Trophoblast cell (in vitro differentiated cells and primary cell): ENCODE measurements at regions not wholly inside any gene's neighbourhood (a gene's known extent, or its start where the extent isn't known, plus 50 kb on each side); places are given as distances from the start of the nearest gene placed in this dataset.
A peak's percentile ranks its signal among the peaks of the same experiment; 100 is the strongest.

Source experiments
- DNase-seq, 2 donors: peaks; one replicate each; pipeline ENCODE4 v3.0.0-alpha.2; 2016
- H2AFZ ChIP-seq: 2 replicates; pipeline ENCODE4 v1.6.1; 2013; ENCODE audit warnings: low read length, moderate library complexity, mild to moderate bottlenecking; ENCODE audit not compliant: insufficient read depth, poor library complexity
- H2AK5ac ChIP-seq: 2 replicates; pipeline ENCODE4 v1.6.1; 2013; ENCODE audit warnings: mild to moderate bottlenecking, low read length
- H2BK120ac ChIP-seq: 2 replicates; pipeline ENCODE4 v1.6.1; 2013; ENCODE audit warnings: low read length, mild to moderate bottlenecking, moderate library complexity; ENCODE audit not compliant: insufficient read depth, poor library complexity
- H2BK12ac ChIP-seq: 2 replicates; pipeline ENCODE4 v1.6.1; 2013; ENCODE audit warnings: mild to moderate bottlenecking, low read length, moderate library complexity
- H2BK5ac ChIP-seq: 2 replicates; pipeline ENCODE4 v1.6.1; 2013; ENCODE audit warnings: low read length, low read depth, moderate library complexity, mild to moderate bottlenecking; ENCODE audit not compliant: poor library complexity
- H3K14ac ChIP-seq: 2 replicates; pipeline ENCODE4 v1.6.1; 2013; ENCODE audit warnings: mild to moderate bottlenecking, low read length
- H3K18ac ChIP-seq: 2 replicates; pipeline ENCODE4 v1.6.1; 2013; ENCODE audit warnings: mild to moderate bottlenecking, low read length
- H3K23ac ChIP-seq: 2 replicates; pipeline ENCODE4 v1.6.1; 2013; ENCODE audit warnings: low read length
- H3K27ac ChIP-seq: 2 replicates; pipeline ENCODE4 v1.5.1; 2013; ENCODE audit warnings: low read depth, mild to moderate bottlenecking, inconsistent platforms, low read length, moderate library complexity
- H3K27me3 ChIP-seq: 2 replicates; pipeline ENCODE4 v1.6.1; 2013; ENCODE audit warnings: inconsistent platforms, mild to moderate bottlenecking, low read length, moderate library complexity; ENCODE audit not compliant: insufficient read depth
- H3K36me3 ChIP-seq, 2 experiments: 1 replicate in 1 of 2; 2 replicates in 1 of 2; pipeline ENCODE4 v1.6.1; 2013; ENCODE audit warnings: low read length in 2 of 2, mild to moderate bottlenecking in 2 of 2, moderate library complexity in 1 of 2; ENCODE audit not compliant: insufficient read depth in 2 of 2, control insufficient read depth in 1 of 2
- H3K4ac ChIP-seq: 2 replicates; pipeline ENCODE4 v1.6.1; 2013; ENCODE audit warnings: low read depth, mild to moderate bottlenecking, low read length, moderate library complexity
- H3K4me1 ChIP-seq, 2 experiments: 1 replicate in 1 of 2; 2 replicates in 1 of 2; pipeline ENCODE4 v1.6.1; 2013; ENCODE audit warnings: low read length in 2 of 2, mild to moderate bottlenecking in 2 of 2, moderate library complexity in 1 of 2; ENCODE audit not compliant: insufficient read depth in 2 of 2, control insufficient read depth in 1 of 2
- H3K4me2 ChIP-seq: 2 replicates; pipeline ENCODE4 v1.6.1; 2013; ENCODE audit warnings: inconsistent platforms, mild to moderate bottlenecking, low read length, moderate library complexity
- H3K4me3 ChIP-seq: 2 replicates; pipeline ENCODE4 v1.5.1; 2013; ENCODE audit warnings: mild to moderate bottlenecking, low read depth, low read length, inconsistent platforms
- H3K79me1 ChIP-seq: one replicate; pipeline ENCODE4 v1.6.1; 2013; ENCODE audit warnings: low read length
- H3K79me2 ChIP-seq: 2 replicates; pipeline ENCODE4 v1.6.1; 2013; ENCODE audit warnings: low read length, mild to moderate bottlenecking; ENCODE audit not compliant: control insufficient read depth, insufficient read depth, poor library complexity
- H3K9ac ChIP-seq: 2 replicates; pipeline ENCODE4 v1.6.1; 2013; ENCODE audit warnings: mild to moderate bottlenecking, low read length
- H3K9me3 ChIP-seq: 2 replicates; pipeline ENCODE4 v1.6.1; 2013; ENCODE audit warnings: low read depth, mild to moderate bottlenecking, control low read depth, inconsistent platforms, low read length; ENCODE audit not compliant: insufficient read depth
- H4K12ac ChIP-seq: 2 replicates; pipeline ENCODE4 v1.6.1; 2013; ENCODE audit warnings: low read depth, mild to moderate bottlenecking, low read length, moderate library complexity
- H4K8ac ChIP-seq: 2 replicates; pipeline ENCODE4 v1.6.1; 2013; ENCODE audit warnings: low read depth, mild to moderate bottlenecking, low read length, moderate library complexity
- H4K91ac ChIP-seq: one replicate; pipeline ENCODE4 v1.6.1; 2013; ENCODE audit warnings: low read depth, mild to moderate bottlenecking, low read length, moderate library complexity
- WGBS: extraction: QIAGEN DNeasy Blood & Tissue Kit; methylation state at CpG from one replicate; pipeline ENCODE4 v1.1.7; 2013; ENCODE audit warnings: missing lambda C conversion rate; ENCODE audit not compliant: insufficient read length, insufficient coverage; ENCODE audit errors: extremely low coverage; 5-methylcytosine and 5-hydroxymethylcytosine counted together

DNA sequence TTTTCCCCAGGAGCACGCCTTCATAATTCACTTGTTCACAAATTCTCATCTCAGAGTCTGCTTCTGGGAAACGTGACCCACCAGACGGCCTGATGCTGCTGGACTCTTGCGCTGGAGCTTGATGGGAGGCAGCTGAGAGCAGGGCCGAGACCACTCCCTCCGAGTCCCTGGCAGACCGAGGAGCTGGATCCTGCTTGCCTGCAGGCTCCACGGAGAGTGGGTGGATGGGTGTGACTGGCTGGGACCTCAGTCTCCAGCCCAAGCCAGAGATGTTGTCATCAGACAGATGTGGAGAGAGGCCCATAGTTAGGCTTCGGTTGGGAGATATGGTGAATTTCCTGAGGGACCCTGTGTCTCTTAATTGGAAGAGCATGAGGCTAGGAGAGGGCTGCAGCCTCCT, 76.4 kb downstream of the TSN start:
- no peak overlapping the region for H4K91ac ChIP-seq
- H3K27me3 ChIP-seq: no peaks in the 10 kb centered on the region
- DNase-seq: no peak
- H2BK5ac ChIP-seq: no peak overlapping the region
- H2BK12ac ChIP-seq: no peak overlapping the region
- H3K79me1 ChIP-seq: no peaks in the 10 kb centered on the region
- H2AFZ ChIP-seq: no peak overlapping the region
- no peak overlapping the region for H2BK120ac ChIP-seq
- H3K23ac ChIP-seq: no peak overlapping the region
- no peaks in the 10 kb centered on the region for H3K36me3 ChIP-seq
- no peak overlapping the region for H3K18ac ChIP-seq
- no peak overlapping the region for H3K4me2 ChIP-seq
- no peak overlapping the region for H3K4ac ChIP-seq
- no peak overlapping the region for H3K14ac ChIP-seq
- H3K4me1 ChIP-seq: no peaks in the 10 kb centered on the region
- no peaks in the 10 kb centered on the region for H3K9me3 ChIP-seq
- no peak overlapping the region for H3K4me3 ChIP-seq
- H3K27ac ChIP-seq: no peak overlapping the region
- peak overlapping the region; percentile 14 for H3K9ac ChIP-seq
- H4K12ac ChIP-seq: no peak overlapping the region
- no peak overlapping the region for H4K8ac ChIP-seq
- WGBS: no CpG with 5 or more reads among the region's 9 CpGs
- no peak overlapping the region for H2AK5ac ChIP-seq
- H3K79me2 ChIP-seq: no peaks in the 10 kb centered on the region

DNA sequence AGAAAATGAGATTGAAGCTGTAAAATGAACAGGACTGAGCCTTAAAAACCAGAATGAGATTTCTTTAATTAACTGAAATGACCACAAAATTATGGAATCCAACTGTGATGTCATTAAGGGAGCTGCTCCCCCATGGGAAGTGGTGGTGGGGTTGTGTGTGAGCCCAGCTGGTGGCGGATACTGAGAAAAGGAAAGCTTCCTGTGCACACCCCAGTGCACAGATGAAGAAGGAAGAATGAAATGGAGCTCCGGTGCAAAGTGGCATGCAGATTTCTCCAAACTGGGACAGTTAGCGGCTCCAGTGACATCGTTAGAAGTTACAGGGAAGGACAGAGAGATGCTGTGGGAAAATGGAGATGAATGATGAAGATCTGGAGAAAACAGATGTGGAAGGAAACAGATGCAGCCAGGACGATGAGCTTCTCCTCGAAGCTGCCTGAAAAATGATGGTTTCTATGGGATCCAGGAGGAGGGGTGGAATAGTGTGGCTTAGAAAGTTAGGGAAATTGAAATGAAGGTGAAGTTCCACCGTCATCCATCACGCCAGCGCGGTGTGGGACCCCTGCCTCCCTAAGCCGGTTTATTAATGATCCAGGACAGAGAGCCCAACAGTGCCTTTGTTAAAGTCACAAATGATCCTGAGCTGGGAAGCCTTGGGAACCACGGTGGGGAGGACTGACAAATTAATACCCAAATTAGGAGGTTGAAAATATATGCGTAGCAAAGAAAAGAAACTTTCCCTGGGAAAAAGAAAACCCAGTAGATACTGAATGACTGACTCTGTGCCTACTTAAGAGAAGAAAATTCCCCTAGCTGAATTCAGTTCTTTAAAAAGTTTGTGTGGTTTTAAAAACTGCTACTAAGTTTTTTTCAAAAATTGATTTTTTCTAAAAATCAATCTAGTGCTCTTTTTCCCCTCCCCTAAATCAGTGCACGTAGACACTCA, 77.2 kb downstream of the TSN start:
- peaks cover 3% of the 10 kb centered on the region for H3K9me3 ChIP-seq
- no peaks in the 10 kb centered on the region for H3K79me2 ChIP-seq
- no peaks in the 10 kb centered on the region for H3K4me1 ChIP-seq
- H3K9ac ChIP-seq: no peak overlapping the region
- H2BK5ac ChIP-seq: no peak overlapping the region
- no CpG with 5 or more reads among the region's 14 CpGs for WGBS
- H3K36me3 ChIP-seq: no peaks in the 10 kb centered on the region
- no peak overlapping the region for H3K4me2 ChIP-seq
- DNase-seq: no peak
- no peak overlapping the region for H2BK120ac ChIP-seq
- H3K79me1 ChIP-seq: no peaks in the 10 kb centered on the region
- H3K14ac ChIP-seq: no peak overlapping the region
- no peak overlapping the region for H3K4ac ChIP-seq
- no peak overlapping the region for H2BK12ac ChIP-seq
- H3K27me3 ChIP-seq: no peaks in the 10 kb centered on the region
- H4K91ac ChIP-seq: no peak overlapping the region
- H2AK5ac ChIP-seq: no peak overlapping the region
- H3K27ac ChIP-seq: no peak overlapping the region
- no peak overlapping the region for H3K18ac ChIP-seq
- no peak overlapping the region for H4K12ac ChIP-seq
- no peak overlapping the region for H4K8ac ChIP-seq
- no peak overlapping the region for H2AFZ ChIP-seq
- H3K4me3 ChIP-seq: no peak overlapping the region
- H3K23ac ChIP-seq: no peak overlapping the region

DNA sequence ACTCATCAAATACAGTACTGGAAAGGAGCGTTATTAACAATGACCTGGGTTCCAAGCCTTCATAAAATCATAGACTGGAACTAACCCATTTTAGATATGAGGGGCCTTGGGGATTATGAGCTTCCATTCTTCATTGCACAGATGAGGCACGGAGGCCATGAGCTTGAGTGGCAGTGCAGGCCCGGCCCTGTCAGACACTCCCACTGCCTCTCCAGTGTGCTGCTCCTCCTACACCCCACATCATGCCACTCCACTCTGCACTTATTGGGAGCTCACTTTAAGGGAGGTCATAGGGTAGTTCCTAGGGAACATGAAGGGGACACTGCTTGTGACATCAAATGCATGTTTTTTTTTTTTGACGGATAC, 77.9 kb downstream of the TSN start:
- no peaks in the 10 kb centered on the region for H3K4me1 ChIP-seq
- no CpG with 5 or more reads among the region's 4 CpGs for WGBS
- no peak overlapping the region for H2AFZ ChIP-seq
- H2BK5ac ChIP-seq: no peak overlapping the region
- no peak overlapping the region for H3K18ac ChIP-seq
- H3K9me3 ChIP-seq: peaks cover 3% of the 10 kb centered on the region
- H3K36me3 ChIP-seq: no peaks in the 10 kb centered on the region
- H3K9ac ChIP-seq: no peak overlapping the region
- no peak overlapping the region for H4K8ac ChIP-seq
- no peak overlapping the region for H2AK5ac ChIP-seq
- H3K79me1 ChIP-seq: no peaks in the 10 kb centered on the region
- H2BK120ac ChIP-seq: no peak overlapping the region
- no peak overlapping the region for H3K4me2 ChIP-seq
- no peaks in the 10 kb centered on the region for H3K27me3 ChIP-seq
- no peak overlapping the region for H4K12ac ChIP-seq
- no peak for DNase-seq
- H4K91ac ChIP-seq: no peak overlapping the region
- H3K4me3 ChIP-seq: no peak overlapping the region
- no peak overlapping the region for H2BK12ac ChIP-seq
- no peak overlapping the region for H3K14ac ChIP-seq
- no peak overlapping the region for H3K27ac ChIP-seq
- H3K79me2 ChIP-seq: no peaks in the 10 kb centered on the region
- H3K4ac ChIP-seq: no peak overlapping the region
- H3K23ac ChIP-seq: no peak overlapping the region

DNA sequence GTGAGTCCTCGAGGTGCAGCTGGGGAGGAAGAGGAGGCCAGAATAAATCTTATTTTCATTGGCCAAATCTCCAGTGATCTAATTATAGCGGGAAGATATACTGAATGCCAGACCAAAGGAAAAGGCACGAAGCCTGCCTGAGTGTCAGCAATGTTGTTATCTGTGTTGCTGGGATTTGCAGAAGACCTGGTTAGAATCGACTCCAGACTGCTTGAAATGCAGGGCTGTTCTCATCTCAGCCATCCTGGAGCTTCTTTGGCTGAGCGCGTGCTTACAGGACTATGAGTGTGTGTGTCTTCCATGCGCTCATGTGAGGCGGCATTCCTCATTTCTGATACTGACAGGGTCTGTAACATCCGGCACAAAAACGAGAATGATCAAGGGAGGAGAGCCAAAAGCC, 81.2 kb downstream of the TSN start:
- no peak overlapping the region for H2AFZ ChIP-seq
- H3K23ac ChIP-seq: no peak overlapping the region
- no peaks in the 10 kb centered on the region for H3K79me2 ChIP-seq
- H3K4me1 ChIP-seq: no peaks in the 10 kb centered on the region
- no CpG with 5 or more reads among the region's 10 CpGs for WGBS
- H3K9me3 ChIP-seq: peaks cover 3% of the 10 kb centered on the region
- no peak overlapping the region for H2BK5ac ChIP-seq
- no peak overlapping the region for H3K27ac ChIP-seq
- no peak overlapping the region for H4K8ac ChIP-seq
- no peaks in the 10 kb centered on the region for H3K36me3 ChIP-seq
- H2BK120ac ChIP-seq: no peak overlapping the region
- no peak overlapping the region for H3K4me2 ChIP-seq
- no peak overlapping the region for H3K18ac ChIP-seq
- H3K9ac ChIP-seq: no peak overlapping the region
- H3K27me3 ChIP-seq: no peaks in the 10 kb centered on the region
- no peak overlapping the region for H2BK12ac ChIP-seq
- no peak overlapping the region for H4K91ac ChIP-seq
- no peak overlapping the region for H2AK5ac ChIP-seq
- no peak overlapping the region for H4K12ac ChIP-seq
- H3K4ac ChIP-seq: no peak overlapping the region
- DNase-seq: no peak
- no peak overlapping the region for H3K4me3 ChIP-seq
- no peaks in the 10 kb centered on the region for H3K79me1 ChIP-seq
- no peak overlapping the region for H3K14ac ChIP-seq
